ENCODE measurements at regions not wholly inside any gene's neighbourhood (a gene's known extent, or its start where the extent isn't known, plus 50 kb on each side); places are given as distances from the start of the nearest gene placed in this dataset.
"Not testable (repeated sequence)": the region's sequence is repeated elsewhere in the genome, so short reads cannot be mapped to it uniquely, and the experiment has no call there.

DNA sequence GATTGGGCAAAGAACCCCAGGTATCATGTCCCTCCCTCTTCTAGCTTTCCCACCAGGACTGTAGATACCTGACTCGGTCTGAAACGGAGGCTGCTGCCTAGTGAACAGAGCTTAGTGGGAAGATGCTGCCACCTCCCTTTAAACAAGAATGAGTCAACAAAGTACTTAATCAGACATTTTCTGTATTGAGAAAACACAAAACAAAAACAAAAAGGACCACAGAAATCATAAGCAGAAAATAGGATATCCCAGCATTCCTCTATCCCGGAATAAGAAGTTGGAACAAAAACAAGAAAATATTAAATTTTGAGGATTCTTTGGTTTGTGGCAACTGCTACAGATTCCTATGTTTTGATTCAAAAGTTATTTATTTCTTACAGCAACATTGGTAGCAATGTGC, 51.7 kb upstream of the COL8A1 start:
- no peak for DNase-seq (ENCODE audit: insufficient read length, low spot score)
- TF ChIP-seq POLR2A (IDR thresholded peaks at IDR 0.05; ENCODE audit: low read depth, low read length), result no peak
- peak; percentile 67 for FAIRE-seq

DNA sequence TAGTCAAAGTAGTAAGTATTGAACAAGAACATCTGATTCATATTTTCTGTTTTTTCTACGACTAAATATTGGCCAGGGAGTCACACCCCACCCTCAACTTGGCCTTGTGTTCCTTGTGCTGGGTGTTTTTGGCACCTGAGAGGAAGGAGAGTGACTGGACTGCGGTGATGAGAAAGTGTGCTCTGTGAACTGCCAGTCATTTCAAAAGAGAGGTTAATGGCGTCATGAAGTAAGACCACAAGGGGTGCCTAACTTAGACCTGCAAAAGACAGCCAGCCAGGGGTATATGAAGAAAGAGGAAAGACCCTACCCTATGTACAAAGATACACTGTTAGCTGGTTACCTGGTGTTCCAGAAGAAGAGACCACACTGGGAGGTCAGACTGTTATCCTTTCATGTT, 58.4 kb upstream of the COL8A1 start:
- FAIRE-seq (no peak), DNase-seq (ENCODE audit: insufficient read length, low spot score) (no peak)

DNA sequence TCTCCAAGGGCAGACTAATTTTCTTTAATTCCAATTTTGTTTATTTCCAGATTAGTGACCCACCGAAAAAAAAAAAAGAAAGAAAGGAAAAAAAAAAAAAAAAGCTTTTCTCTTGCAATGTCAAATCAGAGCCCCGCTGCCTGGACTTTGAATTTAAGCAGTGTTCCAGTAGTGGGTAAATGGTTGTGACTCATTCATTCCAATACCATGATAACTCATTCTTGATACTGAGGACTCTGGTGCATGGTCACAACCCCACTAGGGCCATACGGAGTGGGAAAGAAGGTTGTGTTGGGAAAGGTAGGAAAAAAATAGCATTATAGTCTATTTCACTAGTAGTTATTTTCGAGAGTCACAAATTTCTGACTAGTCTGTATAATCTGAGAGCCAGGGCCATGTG, 59.1 kb upstream of the COL8A1 start:
- peak; percentile 97 for FAIRE-seq
- TF ChIP-seq POLR2A (IDR thresholded peaks at IDR 0.05; ENCODE audit: low read depth, low read length), result no peak
- peak; percentile 29 for DNase-seq (ENCODE audit: insufficient read length, low spot score)

More for the DNA sequence above, 58.4 kb upstream of the COL8A1 start:
- TF ChIP-seq POLR2A (IDR thresholded peaks at IDR 0.05; ENCODE audit: low read depth, low read length), result no peak

DNA sequence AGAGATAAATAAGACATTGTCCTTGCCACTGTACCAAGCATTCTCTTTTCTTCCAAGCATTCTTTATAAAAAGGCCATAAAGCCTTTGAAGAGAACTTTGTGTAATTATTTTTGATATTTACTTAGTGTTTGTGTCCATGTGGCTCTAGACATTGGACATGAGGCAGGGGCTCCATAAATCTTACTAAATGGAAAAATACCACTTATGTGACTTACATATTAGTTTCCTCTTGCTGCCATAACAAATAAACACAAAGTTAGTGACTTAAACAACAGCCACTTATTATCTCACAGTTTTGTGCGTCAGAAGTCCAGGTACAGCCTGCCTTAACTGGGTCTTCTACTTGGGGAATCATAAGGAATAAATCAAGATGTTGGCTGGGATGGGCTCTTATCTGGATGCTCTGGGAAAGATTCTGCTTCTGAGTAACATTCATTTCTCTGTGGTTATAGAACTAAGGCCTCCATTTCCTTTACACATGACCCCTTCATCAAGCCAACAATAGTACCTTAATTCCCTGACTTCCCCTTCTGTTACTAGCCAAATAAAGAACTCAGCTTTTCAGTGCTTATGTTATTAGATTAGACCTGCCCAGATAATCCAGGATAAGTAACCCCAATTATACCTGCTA, 59.9 kb upstream of the COL8A1 start:
- DNase-seq (ENCODE audit: insufficient read length, low spot score) (no peak), FAIRE-seq (no peak)
- no peak for TF ChIP-seq POLR2A (IDR thresholded peaks at IDR 0.05; ENCODE audit: low read depth, low read length)

DNA sequence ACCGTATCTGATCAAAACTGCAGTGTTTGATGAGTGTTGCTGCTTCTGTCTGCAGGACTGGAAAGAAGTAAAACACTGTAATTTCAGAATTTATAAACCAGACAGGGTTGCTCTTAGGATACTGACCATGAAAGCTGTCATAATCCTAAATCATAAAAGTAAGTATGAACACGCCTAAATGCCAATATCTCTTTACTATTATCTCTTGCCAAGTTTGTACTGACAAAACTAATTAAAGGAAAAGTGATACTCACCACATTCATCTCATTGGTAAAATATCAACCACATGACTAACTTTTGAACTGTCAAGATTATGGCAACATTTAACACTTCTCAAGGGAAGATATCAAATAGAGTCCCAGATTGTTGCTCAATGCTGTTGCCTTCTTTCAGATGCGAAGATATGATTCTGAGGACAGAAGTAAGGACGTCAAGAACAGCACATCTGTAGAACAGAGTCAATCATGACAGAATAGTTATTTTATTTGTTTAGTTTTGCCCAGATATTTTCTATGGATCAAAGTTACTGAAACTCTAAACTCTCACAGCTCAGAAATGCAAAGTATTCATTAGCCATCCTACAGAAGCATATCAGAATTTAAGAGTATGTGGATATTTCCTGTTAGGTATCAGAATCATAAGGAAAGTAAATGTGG, 61.4 kb upstream of the COL8A1 start:
- TF ChIP-seq POLR2A (IDR thresholded peaks at IDR 0.05; ENCODE audit: low read depth, low read length), result no peak
- no peak for DNase-seq (ENCODE audit: insufficient read length, low spot score)
- FAIRE-seq, result peak; percentile 23

DNA sequence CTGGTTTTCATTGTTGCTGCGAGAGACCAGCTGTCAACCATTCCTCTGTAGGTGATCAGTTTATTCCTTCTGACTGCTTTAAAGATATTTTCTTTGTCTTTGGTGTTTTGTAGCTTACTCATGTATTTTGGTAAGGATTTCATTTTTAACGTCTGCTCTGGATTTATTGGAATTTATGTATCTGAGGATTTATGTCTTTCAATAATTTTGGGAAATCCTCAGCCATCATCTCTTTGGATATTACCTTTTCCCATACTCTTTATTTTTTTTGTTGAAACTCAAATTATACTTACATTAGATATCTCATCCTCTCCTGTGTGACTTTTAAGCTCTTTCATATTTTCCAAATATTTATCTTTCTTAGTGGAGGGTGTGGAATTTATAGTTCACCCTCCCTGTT, 62.7 kb upstream of the COL8A1 start:
- DNase-seq (ENCODE audit: insufficient read length, low spot score) (no peak), FAIRE-seq (peak; percentile 27)
- no peak for TF ChIP-seq POLR2A (IDR thresholded peaks at IDR 0.05; ENCODE audit: low read depth, low read length)

DNA sequence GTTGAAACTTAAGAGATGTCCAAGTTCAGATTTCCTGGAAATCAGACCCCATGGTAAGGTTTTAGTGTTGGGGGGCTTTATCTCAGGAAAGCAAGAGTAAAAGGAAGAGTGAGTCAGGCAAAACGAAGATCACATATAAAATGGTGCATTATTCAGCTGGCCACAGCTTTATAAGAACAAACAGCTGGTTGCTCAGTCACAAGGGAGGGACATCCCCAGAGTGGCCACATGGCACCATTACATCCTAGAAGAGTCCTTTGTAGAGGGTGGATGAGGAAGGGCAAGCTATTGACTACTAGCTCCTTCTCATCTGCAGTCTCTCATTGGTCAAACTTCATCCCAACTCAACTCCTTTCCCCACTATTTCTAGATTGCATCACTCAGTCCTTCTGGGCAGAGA, 68.3 kb upstream of the COL8A1 start:
- DNase-seq (ENCODE audit: insufficient read length, low spot score), result no peak
- no peak for FAIRE-seq
- TF ChIP-seq POLR2A (IDR thresholded peaks at IDR 0.05; ENCODE audit: low read depth, low read length), result no peak

DNA sequence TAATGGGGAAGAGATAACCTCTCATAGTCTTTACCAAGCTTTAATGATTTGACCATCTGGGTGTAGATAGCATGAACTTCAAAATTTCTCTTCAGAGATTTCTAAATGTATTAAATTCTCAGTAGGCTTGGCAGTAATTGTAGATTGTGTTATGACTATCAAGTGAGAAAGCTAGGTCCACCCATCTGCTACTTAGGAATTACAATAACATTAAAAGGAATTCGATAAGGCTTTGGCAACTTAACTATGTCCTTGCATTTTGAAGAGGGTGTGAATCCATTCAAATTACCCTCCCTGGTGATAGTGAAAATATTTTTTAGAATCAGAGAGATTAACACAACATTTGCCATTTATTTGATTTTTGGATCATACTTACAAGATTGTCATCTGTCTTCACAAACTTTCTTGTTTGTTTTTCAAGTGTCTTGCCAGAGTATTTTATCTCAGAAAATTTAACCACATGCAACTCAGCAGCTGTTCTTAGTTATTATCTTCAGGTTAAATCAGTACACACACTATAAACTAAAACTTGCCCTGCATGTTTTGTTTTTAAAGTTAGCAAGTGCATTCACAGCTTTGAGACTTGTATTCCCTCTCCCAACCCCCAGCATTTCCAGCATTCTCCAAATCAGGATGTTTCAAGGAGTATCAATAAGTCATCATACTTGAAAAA, 69.6 kb upstream of the COL8A1 start:
- DNase-seq (ENCODE audit: insufficient read length, low spot score) (no peak), FAIRE-seq (no peak)
- no peak for TF ChIP-seq POLR2A (IDR thresholded peaks at IDR 0.05; ENCODE audit: low read depth, low read length)

DNA sequence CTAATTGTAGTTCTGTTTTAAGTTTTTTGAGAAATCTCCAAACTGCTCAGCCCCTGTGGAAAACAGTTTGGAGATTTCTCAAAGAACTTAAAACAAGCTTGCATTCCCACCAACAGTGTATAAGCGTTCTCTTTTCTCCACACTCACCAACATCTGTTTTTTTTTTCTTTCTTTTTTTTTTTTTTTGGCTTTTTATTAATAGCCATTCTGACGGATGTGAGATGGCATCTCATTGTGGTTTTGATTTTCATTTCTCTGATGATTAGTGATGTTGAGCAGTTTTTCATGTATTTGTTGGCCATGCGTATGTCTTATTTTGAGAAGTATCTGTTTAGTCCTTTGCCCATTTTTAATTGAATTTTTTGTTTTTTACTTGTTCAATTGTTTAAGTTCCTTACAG, 73.1 kb upstream of the COL8A1 start:
- FAIRE-seq, result peak; percentile 38
- no peak for TF ChIP-seq POLR2A (IDR thresholded peaks at IDR 0.05; ENCODE audit: low read depth, low read length)
- DNase-seq (ENCODE audit: insufficient read length, low spot score), result no peak

DNA sequence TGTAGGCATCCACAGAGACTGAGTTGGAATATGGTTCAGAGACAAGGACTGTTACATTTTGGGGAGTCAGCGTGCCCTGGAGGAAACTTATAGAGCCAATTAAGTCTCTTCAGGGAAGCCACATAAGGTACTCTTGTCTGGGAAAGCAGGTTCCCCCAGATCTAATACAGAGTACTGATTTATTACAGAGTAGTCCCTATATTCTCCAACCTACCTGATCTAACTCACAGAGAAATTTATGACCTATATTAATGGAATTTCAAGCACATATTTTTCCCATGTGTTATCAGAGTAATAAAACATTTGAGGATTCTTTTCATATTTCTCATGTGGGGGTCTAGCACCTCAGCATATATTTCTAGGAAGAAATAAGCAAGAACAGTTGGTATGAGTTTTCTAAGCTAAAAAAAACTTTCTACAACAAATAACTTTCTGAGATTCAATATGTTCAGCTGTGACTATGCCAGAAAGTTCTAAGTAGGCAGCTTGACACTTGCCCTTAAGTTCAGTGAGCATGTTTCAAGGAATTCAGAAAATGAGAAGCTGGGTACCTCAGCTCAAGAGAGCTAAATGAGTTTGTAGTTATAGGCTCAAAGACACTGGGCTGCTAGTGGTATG, 75.3 kb upstream of the COL8A1 start:
- TF ChIP-seq POLR2A (IDR thresholded peaks at IDR 0.05; ENCODE audit: low read depth, low read length), result no peak
- FAIRE-seq (peak; percentile 84), DNase-seq (ENCODE audit: insufficient read length, low spot score) (no peak)

DNA sequence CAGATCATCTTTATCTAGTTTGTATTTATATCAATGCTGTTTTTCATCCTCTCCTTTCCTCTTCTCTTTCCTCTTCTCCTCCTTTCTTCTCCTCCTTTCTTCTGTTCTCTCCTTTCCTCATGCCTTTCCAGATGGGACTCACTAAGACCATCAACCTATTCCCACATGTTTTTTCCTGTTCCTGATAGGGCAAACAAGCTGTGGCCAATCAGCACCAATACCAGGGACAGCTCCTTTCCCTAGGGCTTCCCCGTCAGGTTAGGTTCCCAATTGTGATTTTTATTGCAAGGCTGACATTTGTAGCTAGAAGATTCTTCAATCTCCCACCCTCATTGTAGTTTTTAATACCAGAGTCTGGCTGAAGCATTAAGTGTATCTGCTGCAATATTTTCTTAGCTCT, 76.3 kb upstream of the COL8A1 start:
- no peak for DNase-seq (ENCODE audit: insufficient read length, low spot score)
- FAIRE-seq, result peak; percentile 66
- TF ChIP-seq POLR2A (IDR thresholded peaks at IDR 0.05; ENCODE audit: low read depth, low read length), result no peak

DNA sequence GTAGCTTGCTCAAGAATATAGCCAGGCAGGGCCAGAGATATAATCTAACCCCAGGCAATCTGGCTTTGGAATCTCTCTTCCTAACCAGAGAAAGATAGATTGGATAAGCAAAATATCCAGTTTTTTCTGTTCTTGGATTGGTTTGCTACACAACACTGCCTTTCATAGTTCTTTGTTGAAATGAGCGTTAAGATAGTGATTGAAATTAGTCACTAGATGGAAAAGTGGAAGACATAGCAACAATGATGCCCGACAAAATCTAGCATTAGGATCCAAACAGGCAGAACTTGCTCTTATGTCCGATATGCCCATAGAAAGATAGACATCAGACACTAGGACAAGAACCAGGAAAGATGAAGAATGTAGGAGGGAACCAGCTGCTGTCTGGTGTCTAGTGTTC, 77.3 kb upstream of the COL8A1 start:
- no peak for DNase-seq (ENCODE audit: insufficient read length, low spot score)
- no peak for TF ChIP-seq POLR2A (IDR thresholded peaks at IDR 0.05; ENCODE audit: low read depth, low read length)
- FAIRE-seq, result no peak

DNA sequence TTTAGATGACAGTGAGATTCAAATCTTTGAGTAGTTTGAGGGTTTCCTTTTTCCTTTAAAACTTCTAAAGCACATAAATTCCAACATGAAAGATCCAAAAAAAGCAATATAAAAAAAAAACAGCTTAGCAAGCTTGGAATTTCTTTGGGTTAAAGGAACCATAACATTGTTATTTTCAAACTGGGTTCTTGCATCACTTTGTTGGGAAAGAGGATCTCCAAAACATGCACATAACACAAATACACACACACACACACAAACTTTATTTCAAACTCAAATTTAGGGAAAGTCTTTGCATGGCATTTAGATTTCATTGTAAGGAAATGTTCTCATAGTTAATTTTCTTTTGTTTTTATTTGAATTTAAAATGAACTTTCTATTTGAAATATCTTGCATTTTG, 79.2 kb upstream of the COL8A1 start:
- no peak for FAIRE-seq
- no peak for TF ChIP-seq POLR2A (IDR thresholded peaks at IDR 0.05; ENCODE audit: low read depth, low read length)
- no peak for DNase-seq (ENCODE audit: insufficient read length, low spot score)

DNA sequence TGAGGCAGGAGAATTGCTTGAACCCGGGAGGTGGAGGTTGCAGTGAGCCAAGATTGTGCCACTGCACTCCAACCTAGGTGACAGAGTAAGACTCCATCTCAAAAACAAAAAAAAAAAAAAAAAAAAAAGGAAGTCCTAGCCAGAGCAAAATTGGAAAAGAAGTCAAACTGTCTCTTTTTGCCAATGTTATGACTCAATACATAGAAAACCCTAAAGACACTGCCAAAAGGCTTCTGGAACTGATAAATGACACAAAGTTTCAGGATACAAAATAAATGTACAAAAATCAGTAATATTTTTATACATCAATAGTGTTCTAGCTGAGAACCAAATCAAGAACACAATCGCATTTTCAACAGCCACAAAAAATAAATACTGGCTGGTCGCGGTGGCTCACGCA, 82.5 kb upstream of the COL8A1 start:
- DNase-seq (ENCODE audit: insufficient read length, low spot score); FAIRE-seq: not testable (repeated sequence)

DNA sequence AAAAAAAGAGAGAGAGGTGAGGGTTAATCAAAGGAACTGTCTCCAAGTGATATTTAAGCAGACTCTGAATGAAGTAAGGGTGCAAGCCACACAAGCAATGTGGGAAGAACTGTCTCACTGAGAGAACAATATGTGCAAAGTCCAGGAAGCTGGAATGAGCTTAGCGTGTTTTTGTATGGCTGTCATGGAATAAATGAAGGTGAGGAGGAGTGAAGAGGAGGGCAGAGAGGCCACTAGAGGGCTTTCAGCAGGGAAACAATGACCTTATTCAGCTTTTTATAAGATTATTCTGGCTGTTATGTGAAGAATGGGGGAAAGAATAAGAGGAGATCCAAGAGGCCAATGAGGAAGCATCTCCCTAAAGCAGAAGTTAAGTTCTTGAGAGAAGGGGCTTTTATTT, 86.9 kb upstream of the COL8A1 start:
- TF ChIP-seq POLR2A (IDR thresholded peaks at IDR 0.05; ENCODE audit: low read depth, low read length), result no peak
- DNase-seq (ENCODE audit: insufficient read length, low spot score) (no peak), FAIRE-seq (no peak)

Data from H54 (cell line).